Keratinocyte (primary cell): ENCODE measurements at regions not wholly inside any gene's neighbourhood (a gene's known extent, or its start where the extent isn't known, plus 50 kb on each side); places are given as distances from the start of the nearest gene placed in this dataset.

Experiments used
- DNase-seq: peaks from one replicate; pipeline ENCODE4 v3.0.0-alpha.2; 2011; ENCODE audit warnings: low read depth, missing footprints, low spot score
- FAIRE-seq: peaks from 2 replicates; lab custom pipeline; 2011; peaks lifted over from hg19 to GRCh38; lab: Jason Lieb, UNC
- H2AFZ ChIP-seq: 2 replicates; pipeline ENCODE4 v1.6.0; 2012; ENCODE audit warnings: low read length, control low read depth, inconsistent platforms; ENCODE audit not compliant: control insufficient read depth
- H3K27ac ChIP-seq: 2 replicates; pipeline ENCODE4 v1.5.1; 2011; ENCODE audit warnings: low read length; ENCODE audit not compliant: control insufficient read depth, insufficient read depth
- H3K27me3 ChIP-seq: 3 replicates; pipeline ENCODE4 v1.6.0; 2011; ENCODE audit warnings: low read length; ENCODE audit not compliant: control insufficient read depth, insufficient read depth; ENCODE audit errors: extremely low read depth
- H3K36me3 ChIP-seq, 2 experiments: 2 replicates in 1 of 2; 3 replicates in 1 of 2; pipeline ENCODE4 v1.5.1; 2011; ENCODE audit warnings: low read length in 2 of 2, mild to moderate bottlenecking in 1 of 2; ENCODE audit not compliant: control insufficient read depth in 2 of 2, insufficient read depth in 2 of 2; ENCODE audit errors: extremely low read depth in 1 of 2
- H3K4me1 ChIP-seq: 3 replicates; pipeline ENCODE4 v1.5.1; 2011; ENCODE audit warnings: low read length; ENCODE audit not compliant: control insufficient read depth, insufficient read depth; ENCODE audit errors: extremely low read depth
- H3K4me2 ChIP-seq: 3 replicates; pipeline ENCODE4 v1.6.0; 2011; ENCODE audit warnings: low read depth, low read length; ENCODE audit not compliant: control insufficient read depth, insufficient read depth; ENCODE audit errors: extremely low read depth
- H3K4me3 ChIP-seq, 3 experiments: fragments of 200-600 bp in 1 of 3; sonication (generic) in 1 of 3; 2 replicates in 2 of 3; 3 replicates in 1 of 3; pipeline ENCODE4 v1.5.1; 2011 to 2016; ENCODE audit warnings: low read length in 3 of 3, mild to moderate bottlenecking in 3 of 3, control low read depth in 2 of 3, inconsistent platforms in 1 of 3, low read depth in 1 of 3, mixed read lengths in 1 of 3, mixed run types in 1 of 3, moderate library complexity in 1 of 3; ENCODE audit not compliant: control insufficient read depth in 2 of 3, insufficient read depth in 2 of 3; ENCODE audit errors: extremely low read depth in 1 of 3
- H3K79me2 ChIP-seq: 2 replicates; pipeline ENCODE4 v1.6.0; 2012; ENCODE audit warnings: low read length; ENCODE audit not compliant: control insufficient read depth, insufficient read depth
- H3K9ac ChIP-seq: 3 replicates; pipeline ENCODE4 v1.6.0; 2011; ENCODE audit warnings: low read length; ENCODE audit not compliant: control insufficient read depth, insufficient read depth; ENCODE audit errors: extremely low read depth
- H3K9me1 ChIP-seq: 3 replicates; pipeline ENCODE4 v1.6.0; 2011; ENCODE audit warnings: low read length; ENCODE audit not compliant: control insufficient read depth, insufficient read depth; ENCODE audit errors: extremely low read depth
- H3K9me3 ChIP-seq: 2 replicates; pipeline ENCODE4 v1.5.1; 2012; ENCODE audit warnings: low read depth, low read length; ENCODE audit not compliant: control insufficient read depth
- H4K20me1 ChIP-seq: 3 replicates; pipeline ENCODE4 v1.6.0; 2011; ENCODE audit warnings: low read length; ENCODE audit not compliant: control insufficient read depth, insufficient read depth; ENCODE audit errors: extremely low read depth
- CTCF ChIP-seq, 3 experiments: IDR thresholded peaks in 1 of 3; conservative IDR thresholded peaks in 1 of 3; optimal IDR thresholded peaks in 1 of 3; 2 replicates in 2 of 3; 3 replicates in 1 of 3; pipeline versions ENCODE3 to v1.5.1; 2011; ENCODE audit warnings: low read length in 3 of 3, mild to moderate bottlenecking in 3 of 3, moderate library complexity in 2 of 3, control low read depth in 1 of 3, inconsistent platforms in 1 of 3; ENCODE audit not compliant: insufficient read depth in 2 of 3; ENCODE audit errors: extremely low read depth in 1 of 3
- EZH2 ChIP-seq: IDR thresholded peaks from one replicate; pipeline ENCODE4 v1.6.1; 2012; ENCODE audit warnings: inconsistent platforms, mild to moderate bottlenecking, low read length, moderate library complexity
- dilution Hi-C: fragments of 300-500 bp; cut with MboI; formaldehyde crosslinking; loops from one replicate; pipeline ENCODE4 v1.7.0; 2020; ENCODE audit warnings: low sequenced_read_pairs; ENCODE audit not compliant: extremely low pct_ligation_motif_present

DNA sequence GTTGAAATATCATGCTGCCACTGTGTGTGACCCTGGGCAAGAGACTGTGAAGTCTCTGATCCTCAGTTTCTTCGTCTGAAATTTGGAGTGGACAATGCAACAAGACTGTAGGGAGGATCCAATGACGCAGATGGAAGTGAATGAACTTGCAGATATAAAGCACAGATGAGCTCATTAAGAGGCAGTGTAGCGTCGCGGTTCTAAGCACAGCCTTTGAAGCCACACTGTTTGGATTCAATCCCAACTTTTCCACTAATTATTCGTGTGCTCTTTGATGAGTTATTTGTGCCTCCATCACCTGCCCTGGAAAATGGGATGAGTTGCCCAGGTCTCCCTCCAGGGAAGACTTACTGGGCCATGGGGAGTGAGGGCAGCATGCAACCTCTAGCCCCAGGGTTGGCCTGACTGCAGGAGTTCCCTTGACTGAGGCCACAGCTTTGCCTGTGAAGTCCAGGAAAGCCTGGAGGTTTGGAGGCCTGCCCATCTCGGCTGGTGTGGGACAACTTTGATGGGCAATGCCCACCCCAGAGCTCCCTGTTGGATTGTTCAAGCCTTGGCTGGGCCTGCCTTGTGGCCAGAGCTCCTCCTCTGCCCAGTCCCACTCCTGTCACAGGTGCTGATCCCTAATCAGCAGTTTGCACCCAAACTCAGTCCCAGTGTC, 266.0 kb upstream of the B3GAT1 start:
- H3K9me3 ChIP-seq, result peaks cover 4% of the 10 kb centered on the region
- dilution Hi-C loops, result no loop called here

DNA sequence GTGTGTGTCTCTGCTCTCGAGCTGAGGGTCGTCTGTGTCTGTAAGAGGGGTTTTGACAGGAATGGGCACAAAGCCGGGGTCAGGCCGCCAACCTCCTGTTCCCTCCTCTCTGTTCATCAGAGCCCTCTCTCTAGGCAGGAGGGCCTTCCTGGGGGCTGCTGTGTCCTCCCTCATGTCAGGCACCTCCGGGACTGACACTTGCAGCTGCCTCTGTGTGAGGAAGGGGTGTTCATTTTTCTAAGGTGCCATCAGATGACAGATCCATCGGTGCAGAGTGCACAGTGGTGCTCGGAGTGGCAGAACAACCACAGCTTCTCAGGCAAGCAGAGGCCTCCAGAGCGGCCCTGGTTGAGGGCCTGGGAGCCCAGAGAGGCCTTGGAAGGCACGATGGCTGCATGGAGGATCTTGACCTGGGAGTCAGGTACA, 265.4 kb upstream of the B3GAT1 start:
- no peak for FAIRE-seq
- H3K4me3 ChIP-seq, result no peak overlapping the region
- no peak for DNase-seq
- H3K79me2 ChIP-seq, result no peaks in the 10 kb centered on the region
- H3K27me3 ChIP-seq, result no peaks in the 10 kb centered on the region
- H3K9me3 ChIP-seq, result peaks cover 4% of the 10 kb centered on the region
- H3K27ac ChIP-seq, result no peak overlapping the region
- no peaks in the 10 kb centered on the region for H3K9me1 ChIP-seq
- dilution Hi-C loops, result no loop called here
- H3K36me3 ChIP-seq, result no peaks in the 10 kb centered on the region
- no peak for TF ChIP-seq CTCF (optimal IDR thresholded peaks at IDR 0.05 in 1 of 3, IDR thresholded peaks at IDR 0.05 in 1 of 3, conservative IDR thresholded peaks at IDR 0.05 in 1 of 3; ENCODE audit: extremely low read depth in 1 of 3, insufficient read depth in 2 of 3, low read length in 3 of 3)
- no peak for TF ChIP-seq EZH2
- no peak overlapping the region for H3K4me2 ChIP-seq
- H3K9ac ChIP-seq, result no peak overlapping the region
- H2AFZ ChIP-seq, result no peak overlapping the region
- no peaks in the 10 kb centered on the region for H4K20me1 ChIP-seq
- H3K4me1 ChIP-seq, result no peaks in the 10 kb centered on the region

More for the DNA sequence above, 266.0 kb upstream of the B3GAT1 start:
- DNase-seq (no peak), FAIRE-seq (no peak)
- Histone ChIP-seq H3K27ac (no peak overlapping the region), H3K4me2 (no peak overlapping the region), H3K9ac (no peak overlapping the region), H3K27me3 (no peaks in the 10 kb centered on the region), H2AFZ (no peak overlapping the region), H4K20me1 (no peaks in the 10 kb centered on the region), H3K36me3 (no peaks in the 10 kb centered on the region), H3K4me3 (no peak overlapping the region), H3K9me1 (no peaks in the 10 kb centered on the region), H3K79me2 (no peaks in the 10 kb centered on the region), H3K4me1 (no peaks in the 10 kb centered on the region)
- TF ChIP-seq CTCF (optimal IDR thresholded peaks at IDR 0.05 in 1 of 3, IDR thresholded peaks at IDR 0.05 in 1 of 3, conservative IDR thresholded peaks at IDR 0.05 in 1 of 3; ENCODE audit: extremely low read depth in 1 of 3, insufficient read depth in 2 of 3, low read length in 3 of 3), result no peak
- no peak for TF ChIP-seq EZH2
